Endothelial cell (in vitro differentiated cells): ENCODE measurements at regions not wholly inside any gene's neighbourhood (a gene's known extent, or its start where the extent isn't known, plus 50 kb on each side); places are given as distances from the start of the nearest gene placed in this dataset.

ENCODE experiments used
- DNase-seq: peaks from one replicate; pipeline ENCODE4 v3.0.0; 2021; ENCODE audit warnings: low spot score
- H3K27ac Mint-ChIP-seq: one replicate; pipeline ENCODE4 v1.8.0; 2021; ENCODE audit warnings: mixed read lengths, inconsistent platforms; ENCODE audit not compliant: unreplicated experiment
- H3K27me3 Mint-ChIP-seq: one replicate; pipeline ENCODE4 v1.8.0; 2021; ENCODE audit warnings: mild to moderate bottlenecking, moderate library complexity, mixed read lengths, inconsistent platforms; ENCODE audit not compliant: unreplicated experiment
- H3K36me3 Mint-ChIP-seq: one replicate; pipeline ENCODE4 v1.8.0; 2021; ENCODE audit warnings: mild to moderate bottlenecking, low read depth, mixed read lengths, inconsistent platforms; ENCODE audit not compliant: unreplicated experiment
- H3K4me1 Mint-ChIP-seq: one replicate; pipeline ENCODE4 v1.8.0; 2021; ENCODE audit warnings: mild to moderate bottlenecking, mixed read lengths, inconsistent platforms; ENCODE audit not compliant: unreplicated experiment
- H3K4me3 Mint-ChIP-seq: one replicate; pipeline ENCODE4 v1.8.0; 2021; ENCODE audit warnings: mild to moderate bottlenecking, mixed read lengths, inconsistent platforms; ENCODE audit not compliant: unreplicated experiment
- H3K9me3 Mint-ChIP-seq: one replicate; pipeline ENCODE4 v1.8.0; 2021; ENCODE audit warnings: mixed read lengths, inconsistent platforms; ENCODE audit not compliant: unreplicated experiment
- CTCF ChIP-seq: fragments of 200-600 bp; sonication (generic); IDR thresholded peaks from one replicate; pipeline ENCODE4 v1.5.0; 2021; ENCODE audit warnings: antibody characterized with exemption; ENCODE audit not compliant: unreplicated experiment

DNA sequence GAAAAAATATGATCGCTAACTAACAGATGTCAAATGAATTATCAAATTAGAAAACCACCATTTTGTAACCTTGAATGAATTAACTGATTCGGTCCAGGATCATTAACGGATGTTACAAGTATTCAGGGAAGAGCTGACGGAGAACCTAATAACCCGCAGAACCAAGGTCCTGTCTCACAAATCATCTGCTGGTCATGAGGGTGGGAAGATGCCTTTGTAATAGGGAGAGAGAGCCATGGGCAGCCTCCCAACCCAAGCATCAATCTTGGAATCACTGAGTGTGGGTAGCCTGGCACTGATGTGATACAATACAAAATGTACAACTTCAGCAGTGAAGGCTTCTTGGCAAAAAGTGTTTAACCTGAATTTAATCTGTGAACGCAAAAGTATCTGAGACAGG lies 89.6 kb upstream of the CLDN14 start:
- no peak overlapping the region for H3K4me3 Mint-ChIP-seq
- no peak for TF ChIP-seq CTCF

GRCh38 chr21:36571556-36571955 lies 91.6 kb upstream of the CLDN14 start:
- Mint-ChIP-seq H3K36me3 (no peaks in the 10 kb centered on the region), H3K27me3 (no peaks in the 10 kb centered on the region), H3K9me3 (no peaks in the 10 kb centered on the region), H3K27ac (no peak overlapping the region), H3K4me3 (no peak overlapping the region), H3K4me1 (no peaks in the 10 kb centered on the region)
- DNase-seq = no peak
- TF ChIP-seq CTCF = no peak

More for the DNA sequence above, 89.6 kb upstream of the CLDN14 start:
- Mint-ChIP-seq H3K27me3 (no peaks in the 10 kb centered on the region), H3K27ac (no peak overlapping the region), H3K9me3 (no peaks in the 10 kb centered on the region), H3K4me1 (no peaks in the 10 kb centered on the region), H3K36me3 (no peaks in the 10 kb centered on the region)
- no peak for DNase-seq

DNA sequence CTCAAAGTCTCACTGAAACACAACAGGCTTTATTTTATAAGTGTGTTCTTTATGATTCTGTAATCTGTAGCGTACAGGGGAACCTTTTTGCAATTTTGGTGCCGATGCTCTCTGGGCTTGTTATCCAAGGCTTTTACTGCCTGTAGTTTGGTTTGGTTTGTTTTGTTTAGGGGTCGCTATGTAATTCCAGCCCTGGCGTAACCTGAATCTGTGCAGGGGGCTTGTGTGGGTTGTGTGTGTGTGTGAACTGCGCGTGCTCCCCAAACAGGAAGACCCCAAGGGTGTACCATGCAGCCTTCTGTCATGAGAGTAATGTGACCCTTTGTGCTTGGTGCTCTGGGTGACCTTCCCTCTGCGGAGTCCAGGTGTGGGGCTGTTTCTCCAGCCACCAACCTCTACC lies 92.1 kb upstream of the CLDN14 start:
- no peaks in the 10 kb centered on the region for H3K4me1 Mint-ChIP-seq
- H3K36me3 Mint-ChIP-seq = no peaks in the 10 kb centered on the region
- no peaks in the 10 kb centered on the region for H3K9me3 Mint-ChIP-seq
- no peak overlapping the region for H3K4me3 Mint-ChIP-seq
- DNase-seq = no peak
- H3K27me3 Mint-ChIP-seq = no peaks in the 10 kb centered on the region
- H3K27ac Mint-ChIP-seq = no peak overlapping the region
- no peak for TF ChIP-seq CTCF

DNA sequence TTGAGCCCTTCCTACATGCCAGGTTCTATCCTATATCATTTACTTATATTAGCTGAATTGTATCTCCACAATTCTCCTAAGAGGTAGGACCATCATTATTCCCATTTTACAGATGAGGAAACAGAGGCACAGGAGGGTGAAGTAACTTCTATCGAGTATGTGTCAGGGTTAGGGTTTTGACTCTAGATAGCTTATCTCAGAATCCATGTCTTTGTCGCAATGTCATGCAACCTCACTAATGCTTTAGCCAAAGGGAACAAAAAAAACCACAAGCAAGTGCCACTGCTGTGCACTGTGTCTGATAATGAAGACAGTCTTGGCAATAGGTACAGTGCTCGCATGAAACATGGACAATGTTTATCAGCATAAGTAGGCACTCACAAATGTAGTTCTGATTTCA lies 95.4 kb upstream of the CLDN14 start:
- no peaks in the 10 kb centered on the region for H3K9me3 Mint-ChIP-seq
- no peak for TF ChIP-seq CTCF
- H3K27me3 Mint-ChIP-seq = no peaks in the 10 kb centered on the region

DNA sequence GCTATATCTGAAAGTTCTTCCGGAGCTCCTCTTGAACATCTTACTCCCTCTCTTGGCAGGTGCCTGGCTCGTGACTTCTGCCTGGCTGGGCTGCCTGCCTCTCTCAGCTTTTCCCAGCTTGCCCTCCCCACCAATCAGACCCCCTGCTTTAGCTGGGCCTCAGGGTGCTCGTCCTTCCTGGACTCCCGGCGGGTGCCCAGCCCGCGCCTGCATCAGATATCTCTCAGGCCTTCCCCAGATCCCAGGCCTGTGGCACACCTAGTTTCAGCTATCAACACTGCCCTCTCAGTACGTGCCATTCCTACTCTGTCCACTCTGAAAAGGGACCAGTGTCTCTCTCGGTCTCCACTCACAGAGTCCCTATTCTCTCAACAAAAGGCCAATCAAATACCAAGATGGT lies 96.5 kb upstream of the CLDN14 start:
- Mint-ChIP-seq H3K36me3 (no peaks in the 10 kb centered on the region), H3K27me3 (no peaks in the 10 kb centered on the region), H3K9me3 (no peaks in the 10 kb centered on the region), H3K4me1 (no peaks in the 10 kb centered on the region), H3K4me3 (no peak overlapping the region), H3K27ac (no peak overlapping the region)
- no peak for DNase-seq
- TF ChIP-seq CTCF = no peak

More for the DNA sequence above, 95.4 kb upstream of the CLDN14 start:
- DNase-seq = no peak
- Mint-ChIP-seq H3K27ac (no peak overlapping the region), H3K4me1 (no peaks in the 10 kb centered on the region), H3K4me3 (no peak overlapping the region), H3K36me3 (no peaks in the 10 kb centered on the region)
